HepG2 (cell line): ENCODE measurements at regions not wholly inside any gene's neighbourhood (a gene's known extent, or its start where the extent isn't known, plus 50 kb on each side); places are given as distances from the start of the nearest gene placed in this dataset.
A peak's percentile ranks its signal among the peaks of the same experiment; 100 is the strongest.
"Not testable (repeated sequence)": the region's sequence is repeated elsewhere in the genome, so short reads cannot be mapped to it uniquely, and the experiment has no call there.

Source experiments
- ATAC-seq: fragments of 200-7000 bp; cut with Tn5 transposase; 3 replicates; pipeline ENCODE4 v1.9.1; 2020; ENCODE audit warnings: mild to moderate bottlenecking, moderate library complexity
- BruUV-seq: library from RNA; stranded (reverse); fragments of 400-500 nt; replicated peaks from 2 replicates; lab custom pipeline; 2021; lab: Mats Ljungman, UMichigan
- CTCF ChIA-PET: fragments of 300-600 bp; formaldehyde crosslinking; extraction: SDS; loops from one replicate; lab custom pipeline; 2021; ENCODE audit warnings: low total read pairs, inconsistent platforms, low intra/inter-chr PET ratio; lab: Yijun Ruan, JAX
- POLR2A ChIA-PET: fragments of 350-600 bp; sonication (Branson Sonifier 250); formaldehyde crosslinking; loops from one replicate; lab custom pipeline; 2020; ENCODE audit warnings: antibody characterized with exemption, inconsistent platforms; lab: Yijun Ruan, JAX
- DNase-seq: peaks from one replicate; pipeline ENCODE4 v3.0.0-alpha.2; 2015; ENCODE audit warnings: low spot score
- FAIRE-seq: peaks from 3 replicates; lab custom pipeline; 2011; peaks lifted over from hg19 to GRCh38; lab: Jason Lieb, UNC
- H2AFZ ChIP-seq: one replicate; pipeline ENCODE4 v1.6.1; 2011; ENCODE audit warnings: low read length, inconsistent platforms
- H3K27ac ChIP-seq: fragments of 300-600 bp; 3 replicates; pipeline ENCODE4 v1.8.0; 2011; ENCODE audit warnings: mixed run types, mild to moderate bottlenecking, mixed read lengths, low read length, inconsistent platforms; ENCODE audit not compliant: insufficient read depth; ENCODE audit errors: extremely low read length
- H3K27me3 ChIP-seq, 2 experiments: fragments of 200-600 bp in 1 of 2; 2 replicates in 1 of 2; 3 replicates in 1 of 2; pipeline versions ENCODE4 v1.6.0 to v1.8.0; 2011; ENCODE audit warnings: low read length in 2 of 2, mild to moderate bottlenecking in 2 of 2, moderate library complexity in 2 of 2, inconsistent platforms in 1 of 2; ENCODE audit not compliant: insufficient read depth in 2 of 2, control insufficient read depth in 1 of 2
- H3K36me3 ChIP-seq, 2 experiments: fragments of 200-600 bp in 1 of 2; replicated peaks in 1 of 2; 2 replicates in 1 of 2; 3 replicates in 1 of 2; pipeline versions ENCODE4 v1.5.1 to v1.8.0; 2011; ENCODE audit warnings: low read length in 2 of 2, inconsistent platforms in 1 of 2; ENCODE audit not compliant: insufficient read depth in 2 of 2, control insufficient read depth in 1 of 2
- H3K4me1 ChIP-seq: 2 replicates; pipeline ENCODE4 v1.5.1; 2012; ENCODE audit warnings: low read length, inconsistent platforms; ENCODE audit not compliant: insufficient read depth
- H3K4me2 ChIP-seq: 2 replicates; pipeline ENCODE4 v1.6.0; 2011; ENCODE audit warnings: low read depth, low read length, inconsistent platforms
- H3K4me3 ChIP-seq, 3 experiments: fragments of 200-600 bp in 1 of 3; sonication (generic), shearing (Covaris generic) in 1 of 3; replicated peaks in 1 of 3; 2 replicates each; pipeline ENCODE4 v1.5.1; 2011 to 2016; ENCODE audit warnings: low read length in 3 of 3, inconsistent platforms in 2 of 3, low read depth in 2 of 3, mild to moderate bottlenecking in 2 of 3, control low read depth in 1 of 3, mixed read lengths in 1 of 3; ENCODE audit not compliant: insufficient read depth in 1 of 3
- H3K79me2 ChIP-seq: one replicate; pipeline ENCODE4 v1.6.1; 2011; ENCODE audit warnings: low read length, inconsistent platforms; ENCODE audit not compliant: insufficient read depth
- H3K9ac ChIP-seq: 2 replicates; pipeline ENCODE4 v1.6.0; 2011; ENCODE audit warnings: mild to moderate bottlenecking, low read depth, low read length, inconsistent platforms; ENCODE audit not compliant: insufficient read depth
- H3K9me3 ChIP-seq: 2 replicates; pipeline ENCODE4 v1.5.1; 2012; ENCODE audit warnings: mild to moderate bottlenecking, low read length
- H4K20me1 ChIP-seq: 2 replicates; pipeline ENCODE4 v1.6.0; 2011; ENCODE audit warnings: inconsistent platforms, mild to moderate bottlenecking, low read length, moderate library complexity; ENCODE audit not compliant: insufficient read depth
- FOXA1 ChIP-seq, 2 experiments: fragments of 450-650 bp in 1 of 2; sonication (generic) in 1 of 2; formaldehyde crosslinking in 1 of 2; IDR thresholded peaks; 2 replicates each; pipeline versions ENCODE4 v1.4.0 to v1.6.1; 2016 to 2020; ENCODE audit warnings: missing genetic modification reagents in 1 of 2
- FOXA3 ChIP-seq: IDR thresholded peaks from 2 replicates; pipeline ENCODE4 v1.6.1; 2016; ENCODE audit warnings: missing genetic modification reagents, missing compliant biosample characterization
- SP5 ChIP-seq: IDR thresholded peaks from 2 replicates; pipeline ENCODE4 v1.6.1; 2016; ENCODE audit warnings: low read depth, borderline replicate concordance
- ZNF766 ChIP-seq: sonication (generic); formaldehyde crosslinking; IDR thresholded peaks from 2 replicates; pipeline ENCODE4 v1.5.0; 2020; ENCODE audit warnings: missing genetic modification reagents, borderline replicate concordance
- ZNF788 ChIP-seq: sonication (generic); formaldehyde crosslinking; IDR thresholded peaks from 2 replicates; pipeline ENCODE4 v1.5.0; 2020; ENCODE audit warnings: mild to moderate bottlenecking, missing genetic modification reagents, borderline replicate concordance
- WGBS: methylation state at CpG from one replicate; pipeline ENCODE4 v1.1.6; 2017; ENCODE audit warnings: low lambda C conversion rate; 5-methylcytosine and 5-hydroxymethylcytosine counted together
- in situ Hi-C: cut with HindIII; loops from 2 replicates; pipeline ENCODE4 v1.10.0; 2017; ENCODE audit warnings: low pct_unique_long_range_greater_than_20kb; ENCODE audit not compliant: extremely low pct_ligation_motif_present
- intact Hi-C: fragments of 100-400 bp; cut with micrococcal nuclease; formaldehyde crosslinking; loops from one replicate; pipeline ENCODE4 v1.10.0; 2022; ENCODE audit not compliant: unreplicated experiment
- TF ChIP-seq, protein P1 (sequence below): IDR thresholded peaks from 2 replicates; pipeline ENCODE4 v1.4.0; 2020; ENCODE audit warnings: mild to moderate bottlenecking, missing genetic modification reagents
- TF ChIP-seq, protein P2 (sequence below): sonication (generic); formaldehyde crosslinking; IDR thresholded peaks from 2 replicates; pipeline ENCODE4 v1.4.0; 2020; ENCODE audit warnings: missing genetic modification reagents, borderline replicate concordance
- TF ChIP-seq, protein P3 (sequence below): sonication (generic); formaldehyde crosslinking; IDR thresholded peaks from 2 replicates; pipeline ENCODE4 v1.5.1; 2020; ENCODE audit warnings: mild to moderate bottlenecking, missing genetic modification reagents, moderate library complexity

DNA sequence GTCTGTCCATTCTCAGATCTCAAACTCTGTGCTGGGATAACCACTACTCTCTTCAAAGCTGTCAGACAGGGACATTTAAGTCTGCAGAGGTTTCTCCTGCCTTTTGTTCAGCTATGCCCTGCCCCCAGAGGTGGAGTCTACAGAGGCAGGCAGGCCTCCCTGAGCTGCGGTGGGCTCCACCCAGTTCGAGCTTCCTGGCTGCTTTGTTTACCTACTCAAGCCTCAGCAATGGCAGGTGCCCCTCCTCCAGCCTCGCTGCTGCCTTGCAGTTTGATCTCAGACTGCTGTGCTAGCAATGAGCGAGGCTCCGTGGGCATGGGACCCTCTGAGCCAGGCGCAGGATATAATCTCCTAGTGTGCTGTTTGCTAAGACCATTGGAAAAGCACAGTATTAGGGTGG is 53.1 kb upstream of the HUNK start:
- ATAC-seq; H3K79me2 ChIP-seq; H3K27ac ChIP-seq; H3K36me3 ChIP-seq; BruUV-seq; H4K20me1 ChIP-seq; H3K4me3 ChIP-seq; in situ Hi-C loops; DNase-seq; FAIRE-seq; H3K9ac ChIP-seq; H3K4me1 ChIP-seq; H3K27me3 ChIP-seq; CTCF ChIA-PET; H2AFZ ChIP-seq; H3K9me3 ChIP-seq; intact Hi-C loops; POLR2A ChIA-PET; TF ChIP-seq FOXA1 (IDR thresholded peaks at IDR 0.05): not testable (repeated sequence)
- H3K4me2 ChIP-seq = peak overlapping the region; percentile 7; the same call in 1 of the 2 replicates
- no CpG with 5 or more reads among the region's 6 CpGs for WGBS
- peak; percentile 52 for TF ChIP-seq FOXA3 (CRISPR knock-in tag)
- 0 out of 2 replicates have a peak, but pooled peaks have one; percentile 21 for TF ChIP-seq ZNF788 (CRISPR knock-in tag)
- TF ChIP-seq, protein P1, sequence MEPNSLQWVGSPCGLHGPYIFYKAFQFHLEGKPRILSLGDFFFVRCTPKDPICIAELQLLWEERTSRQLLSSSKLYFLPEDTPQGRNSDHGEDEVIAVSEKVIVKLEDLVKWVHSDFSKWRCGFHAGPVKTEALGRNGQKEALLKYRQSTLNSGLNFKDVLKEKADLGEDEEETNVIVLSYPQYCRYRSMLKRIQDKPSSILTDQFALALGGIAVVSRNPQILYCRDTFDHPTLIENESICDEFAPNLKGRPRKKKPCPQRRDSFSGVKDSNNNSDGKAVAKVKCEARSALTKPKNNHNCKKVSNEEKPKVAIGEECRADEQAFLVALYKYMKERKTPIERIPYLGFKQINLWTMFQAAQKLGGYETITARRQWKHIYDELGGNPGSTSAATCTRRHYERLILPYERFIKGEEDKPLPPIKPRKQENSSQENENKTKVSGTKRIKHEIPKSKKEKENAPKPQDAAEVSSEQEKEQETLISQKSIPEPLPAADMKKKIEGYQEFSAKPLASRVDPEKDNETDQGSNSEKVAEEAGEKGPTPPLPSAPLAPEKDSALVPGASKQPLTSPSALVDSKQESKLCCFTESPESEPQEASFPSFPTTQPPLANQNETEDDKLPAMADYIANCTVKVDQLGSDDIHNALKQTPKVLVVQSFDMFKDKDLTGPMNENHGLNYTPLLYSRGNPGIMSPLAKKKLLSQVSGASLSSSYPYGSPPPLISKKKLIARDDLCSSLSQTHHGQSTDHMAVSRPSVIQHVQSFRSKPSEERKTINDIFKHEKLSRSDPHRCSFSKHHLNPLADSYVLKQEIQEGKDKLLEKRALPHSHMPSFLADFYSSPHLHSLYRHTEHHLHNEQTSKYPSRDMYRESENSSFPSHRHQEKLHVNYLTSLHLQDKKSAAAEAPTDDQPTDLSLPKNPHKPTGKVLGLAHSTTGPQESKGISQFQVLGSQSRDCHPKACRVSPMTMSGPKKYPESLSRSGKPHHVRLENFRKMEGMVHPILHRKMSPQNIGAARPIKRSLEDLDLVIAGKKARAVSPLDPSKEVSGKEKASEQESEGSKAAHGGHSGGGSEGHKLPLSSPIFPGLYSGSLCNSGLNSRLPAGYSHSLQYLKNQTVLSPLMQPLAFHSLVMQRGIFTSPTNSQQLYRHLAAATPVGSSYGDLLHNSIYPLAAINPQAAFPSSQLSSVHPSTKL (CRISPR knock-in tag) = peak; percentile 53; the same call in 1 of the 2 replicates
- TF ChIP-seq ZNF766 = peak; percentile 90
- TF ChIP-seq, protein P2, sequence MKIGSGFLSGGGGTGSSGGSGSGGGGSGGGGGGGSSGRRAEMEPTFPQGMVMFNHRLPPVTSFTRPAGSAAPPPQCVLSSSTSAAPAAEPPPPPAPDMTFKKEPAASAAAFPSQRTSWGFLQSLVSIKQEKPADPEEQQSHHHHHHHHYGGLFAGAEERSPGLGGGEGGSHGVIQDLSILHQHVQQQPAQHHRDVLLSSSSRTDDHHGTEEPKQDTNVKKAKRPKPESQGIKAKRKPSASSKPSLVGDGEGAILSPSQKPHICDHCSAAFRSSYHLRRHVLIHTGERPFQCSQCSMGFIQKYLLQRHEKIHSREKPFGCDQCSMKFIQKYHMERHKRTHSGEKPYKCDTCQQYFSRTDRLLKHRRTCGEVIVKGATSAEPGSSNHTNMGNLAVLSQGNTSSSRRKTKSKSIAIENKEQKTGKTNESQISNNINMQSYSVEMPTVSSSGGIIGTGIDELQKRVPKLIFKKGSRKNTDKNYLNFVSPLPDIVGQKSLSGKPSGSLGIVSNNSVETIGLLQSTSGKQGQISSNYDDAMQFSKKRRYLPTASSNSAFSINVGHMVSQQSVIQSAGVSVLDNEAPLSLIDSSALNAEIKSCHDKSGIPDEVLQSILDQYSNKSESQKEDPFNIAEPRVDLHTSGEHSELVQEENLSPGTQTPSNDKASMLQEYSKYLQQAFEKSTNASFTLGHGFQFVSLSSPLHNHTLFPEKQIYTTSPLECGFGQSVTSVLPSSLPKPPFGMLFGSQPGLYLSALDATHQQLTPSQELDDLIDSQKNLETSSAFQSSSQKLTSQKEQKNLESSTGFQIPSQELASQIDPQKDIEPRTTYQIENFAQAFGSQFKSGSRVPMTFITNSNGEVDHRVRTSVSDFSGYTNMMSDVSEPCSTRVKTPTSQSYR (CRISPR knock-in tag) = peak; percentile 27; the same call in 1 of the 2 replicates
- peak; percentile 79 for TF ChIP-seq FOXA1 (CRISPR knock-in tag; IDR thresholded peaks at IDR 0.05)
- TF ChIP-seq, protein P3, sequence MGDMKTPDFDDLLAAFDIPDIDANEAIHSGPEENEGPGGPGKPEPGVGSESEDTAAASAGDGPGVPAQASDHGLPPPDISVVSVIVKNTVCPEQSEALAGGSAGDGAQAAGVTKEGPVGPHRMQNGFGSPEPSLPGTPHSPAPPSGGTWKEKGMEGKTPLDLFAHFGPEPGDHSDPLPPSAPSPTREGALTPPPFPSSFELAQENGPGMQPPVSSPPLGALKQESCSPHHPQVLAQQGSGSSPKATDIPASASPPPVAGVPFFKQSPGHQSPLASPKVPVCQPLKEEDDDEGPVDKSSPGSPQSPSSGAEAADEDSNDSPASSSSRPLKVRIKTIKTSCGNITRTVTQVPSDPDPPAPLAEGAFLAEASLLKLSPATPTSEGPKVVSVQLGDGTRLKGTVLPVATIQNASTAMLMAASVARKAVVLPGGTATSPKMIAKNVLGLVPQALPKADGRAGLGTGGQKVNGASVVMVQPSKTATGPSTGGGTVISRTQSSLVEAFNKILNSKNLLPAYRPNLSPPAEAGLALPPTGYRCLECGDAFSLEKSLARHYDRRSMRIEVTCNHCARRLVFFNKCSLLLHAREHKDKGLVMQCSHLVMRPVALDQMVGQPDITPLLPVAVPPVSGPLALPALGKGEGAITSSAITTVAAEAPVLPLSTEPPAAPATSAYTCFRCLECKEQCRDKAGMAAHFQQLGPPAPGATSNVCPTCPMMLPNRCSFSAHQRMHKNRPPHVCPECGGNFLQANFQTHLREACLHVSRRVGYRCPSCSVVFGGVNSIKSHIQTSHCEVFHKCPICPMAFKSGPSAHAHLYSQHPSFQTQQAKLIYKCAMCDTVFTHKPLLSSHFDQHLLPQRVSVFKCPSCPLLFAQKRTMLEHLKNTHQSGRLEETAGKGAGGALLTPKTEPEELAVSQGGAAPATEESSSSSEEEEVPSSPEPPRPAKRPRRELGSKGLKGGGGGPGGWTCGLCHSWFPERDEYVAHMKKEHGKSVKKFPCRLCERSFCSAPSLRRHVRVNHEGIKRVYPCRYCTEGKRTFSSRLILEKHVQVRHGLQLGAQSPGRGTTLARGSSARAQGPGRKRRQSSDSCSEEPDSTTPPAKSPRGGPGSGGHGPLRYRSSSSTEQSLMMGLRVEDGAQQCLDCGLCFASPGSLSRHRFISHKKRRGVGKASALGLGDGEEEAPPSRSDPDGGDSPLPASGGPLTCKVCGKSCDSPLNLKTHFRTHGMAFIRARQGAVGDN (CRISPR knock-in tag) = peak; percentile 19; the same call in 1 of the 2 replicates
- peak; percentile 84 for TF ChIP-seq SP5 (CRISPR knock-in tag)
